DMS79 (cell line): ENCODE measurements at regions not wholly inside any gene's neighbourhood (a gene's known extent, or its start where the extent isn't known, plus 50 kb on each side); places are given as distances from the start of the nearest gene placed in this dataset.

Source experiments
- DNase-seq: peaks from one replicate; lab custom pipeline; 2025; lab: John Stamatoyannopoulos, UW

DNA sequence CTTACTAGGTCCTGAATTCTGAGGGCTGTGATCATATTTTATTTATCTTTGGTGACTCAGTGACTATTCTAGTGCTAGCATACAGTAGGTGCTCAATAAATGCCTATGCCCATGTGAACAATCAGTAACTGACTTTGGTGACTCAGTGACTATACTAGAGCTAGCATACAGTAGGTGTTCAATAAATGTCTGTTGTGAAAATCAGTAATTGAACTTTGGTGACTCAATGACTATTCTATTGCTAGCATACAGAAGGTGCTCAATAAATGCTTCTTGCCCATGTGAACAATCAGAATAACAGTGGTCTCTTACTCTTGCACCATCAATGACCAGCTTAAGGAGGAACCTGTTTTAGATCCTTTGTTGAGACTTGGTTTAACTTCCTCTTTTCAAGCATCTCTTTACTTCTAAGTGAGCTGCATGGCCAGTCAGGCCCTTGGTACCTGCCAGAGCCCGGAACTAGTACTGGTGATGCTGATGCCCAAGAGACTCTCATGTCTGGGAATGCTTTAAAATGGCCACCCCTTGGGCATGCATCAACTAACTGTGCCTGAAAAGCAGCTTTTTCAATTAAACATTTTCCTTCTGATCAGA lies 214.9 kb upstream of the SPRED2 start:
- no peak for DNase-seq

DNA sequence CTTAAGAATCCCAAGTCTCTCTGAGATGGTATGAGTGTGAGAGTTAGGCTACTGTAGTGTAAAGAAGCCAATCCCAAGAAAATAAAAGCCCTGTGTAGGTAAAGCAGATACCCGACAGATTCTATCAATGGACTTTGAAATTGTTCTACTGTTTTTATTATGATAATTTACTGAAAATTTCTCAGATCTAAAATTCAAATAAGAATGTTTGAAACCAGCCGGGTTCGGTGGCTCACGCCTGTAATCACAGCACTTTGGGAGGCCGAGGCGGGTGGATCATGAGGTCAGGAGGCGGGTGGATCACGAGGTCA lies 208.3 kb upstream of the SPRED2 start:
- DNase-seq, result no peak

DNA sequence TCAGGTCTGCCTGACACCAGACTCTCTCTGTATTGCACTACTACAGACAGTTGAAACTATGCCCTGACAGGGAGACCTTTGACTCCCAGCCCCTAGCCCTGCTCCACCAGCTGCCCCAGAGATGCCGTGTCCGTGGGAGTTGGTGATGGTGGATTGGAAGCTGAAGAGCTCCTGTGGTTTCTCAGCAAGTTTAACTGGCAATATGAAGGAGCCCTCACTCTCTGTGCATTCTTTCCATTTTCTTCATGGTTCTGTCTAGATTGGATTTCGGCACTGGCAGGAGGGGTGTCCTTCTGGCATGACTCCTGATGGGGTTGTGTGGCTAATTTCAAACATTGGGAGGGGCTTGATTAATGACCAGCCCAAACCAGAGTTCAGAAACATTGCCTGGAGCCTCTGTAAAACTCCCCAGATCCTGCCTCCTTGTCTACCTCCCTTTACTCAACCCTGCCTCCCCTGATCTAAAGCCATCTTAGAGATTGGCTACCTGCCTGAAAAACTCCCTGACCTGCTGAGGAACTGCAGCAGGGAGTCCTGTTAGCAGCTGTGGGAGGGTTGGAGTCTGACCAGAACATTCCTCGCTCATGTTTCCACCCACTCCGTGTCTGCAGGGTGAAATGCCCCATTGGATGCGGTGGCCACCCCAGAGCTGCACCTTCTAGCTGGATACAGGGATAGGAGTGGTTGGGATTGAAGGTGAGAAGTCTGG lies 206.9 kb upstream of the SPRED2 start:
- DNase-seq, result no peak

DNA sequence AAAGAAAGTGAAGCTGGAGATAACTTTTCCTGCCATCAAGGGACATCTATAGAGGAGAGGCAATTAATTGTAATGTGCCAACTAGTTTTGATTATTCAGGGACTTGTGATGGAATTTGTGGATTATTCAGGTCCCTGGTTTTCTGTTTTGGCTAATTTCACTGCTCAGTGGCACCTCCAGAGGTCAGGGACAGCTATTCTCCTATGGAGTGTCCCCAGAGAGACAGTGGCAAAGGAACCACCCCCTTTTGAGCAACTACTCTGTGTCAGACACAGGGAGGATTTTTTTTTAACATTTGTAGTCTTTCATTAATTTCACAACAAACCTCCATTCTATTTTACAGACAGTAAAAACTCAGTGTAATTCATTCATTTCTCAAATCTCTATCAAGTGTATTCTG lies 206.0 kb upstream of the SPRED2 start:
- no peak for DNase-seq

DNA sequence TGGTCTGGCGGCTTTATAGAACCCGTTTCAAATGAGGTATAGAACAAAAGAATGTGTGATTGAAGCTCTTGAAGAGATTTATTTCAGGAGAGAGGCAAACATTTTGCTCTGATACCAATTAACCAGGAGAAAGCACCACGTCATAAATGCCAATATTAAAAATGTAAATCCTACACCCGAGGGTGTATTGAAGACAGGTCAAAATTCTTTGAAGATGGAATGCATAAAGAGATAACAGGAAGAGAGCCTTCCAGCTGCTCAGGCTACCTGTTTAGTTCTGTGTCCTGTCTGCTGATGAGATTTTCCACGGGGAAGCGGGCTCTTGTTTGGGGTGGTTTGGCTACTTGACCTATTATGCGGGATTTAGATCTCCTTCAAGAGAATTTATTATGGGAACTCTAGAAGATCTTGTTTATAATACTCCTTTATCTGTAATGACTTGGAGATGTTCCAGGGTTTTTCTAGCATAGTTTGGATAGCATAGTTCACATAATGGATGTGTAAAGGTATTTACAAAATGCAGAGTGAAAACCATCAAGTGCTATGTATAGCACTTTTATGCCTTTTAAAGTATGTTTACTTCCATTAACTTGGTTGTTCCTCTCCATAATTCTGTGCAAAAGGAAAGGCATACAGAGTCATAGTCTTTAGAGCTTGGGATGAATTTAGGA lies 204.5 kb upstream of the SPRED2 start:
- no peak for DNase-seq

DNA sequence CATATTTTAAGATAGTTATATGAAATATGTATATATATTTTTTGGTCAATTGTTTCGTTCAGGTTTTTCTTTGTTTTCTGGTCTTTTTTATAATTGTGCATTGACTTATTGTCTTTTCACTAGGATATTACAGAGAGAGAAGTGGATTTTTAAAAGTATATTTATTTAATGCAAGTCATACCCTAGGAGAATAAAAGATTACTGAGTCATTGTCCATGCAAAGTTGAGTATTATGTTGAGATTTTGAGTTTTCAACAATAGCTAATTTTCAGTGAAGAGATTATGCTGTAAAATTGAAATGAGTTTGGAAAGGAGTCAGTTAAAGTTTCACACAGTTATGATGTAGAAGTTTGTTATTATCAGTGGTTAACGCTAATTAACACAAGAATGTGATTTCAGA lies 203.6 kb upstream of the SPRED2 start:
- no peak for DNase-seq

DNA sequence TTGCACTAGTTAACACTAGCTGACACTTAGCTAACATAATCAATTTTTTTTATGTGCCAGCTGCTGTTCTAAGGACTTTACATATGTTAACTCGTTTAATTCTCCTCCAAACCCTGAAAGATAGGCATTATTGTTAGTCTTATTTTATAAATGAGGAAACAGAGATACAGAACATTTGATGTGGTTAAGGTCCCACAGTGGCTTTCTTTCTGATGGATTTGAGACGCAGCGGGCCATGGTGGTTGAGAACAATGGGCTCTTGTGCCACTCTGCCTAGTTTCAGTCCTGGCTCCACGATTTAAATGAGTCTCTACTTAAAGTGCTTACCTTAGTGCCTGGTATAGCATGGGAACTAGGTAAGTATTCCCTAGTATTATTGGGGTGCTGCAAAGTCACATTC lies 201.9 kb upstream of the SPRED2 start:
- no peak for DNase-seq

DNA sequence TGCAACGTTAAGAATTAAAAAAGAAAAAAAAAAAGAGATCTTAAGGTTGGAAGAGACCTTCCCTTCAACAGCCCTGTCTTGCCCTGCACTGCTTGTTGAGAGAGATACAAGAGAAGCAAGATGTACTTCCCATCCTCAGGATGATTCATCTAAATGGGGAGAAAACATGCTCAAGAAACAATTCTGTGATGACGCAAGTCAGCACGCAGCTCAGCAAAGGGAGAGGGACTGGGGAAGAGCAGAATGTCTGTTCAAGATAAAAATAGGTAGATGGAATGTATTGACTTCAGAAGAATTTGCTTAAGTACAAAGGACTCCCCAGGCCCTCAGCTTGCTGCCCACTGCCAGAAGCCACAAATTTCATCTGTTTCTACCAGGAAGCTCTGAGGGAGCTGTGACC lies 198.2 kb upstream of the SPRED2 start:
- no peak for DNase-seq

DNA sequence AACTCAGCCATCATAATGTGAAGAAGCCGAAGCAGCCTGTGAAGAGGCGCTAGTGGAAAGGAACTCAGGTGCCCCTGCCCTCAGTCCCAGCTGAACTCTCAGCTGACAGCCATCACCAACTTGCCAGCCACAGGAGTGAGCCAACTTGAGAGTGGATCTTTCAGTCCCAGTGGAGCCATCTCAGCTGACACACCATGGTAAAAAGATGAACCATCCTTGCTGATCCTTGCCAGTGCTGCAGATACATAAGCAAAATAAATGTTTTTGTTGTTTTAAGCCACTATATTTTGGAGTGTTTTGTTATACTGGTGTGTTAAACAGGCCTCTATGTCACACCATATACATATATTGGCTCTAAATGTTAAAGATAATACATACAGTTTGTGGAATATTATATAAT lies 195.8 kb upstream of the SPRED2 start:
- DNase-seq, result no peak

DNA sequence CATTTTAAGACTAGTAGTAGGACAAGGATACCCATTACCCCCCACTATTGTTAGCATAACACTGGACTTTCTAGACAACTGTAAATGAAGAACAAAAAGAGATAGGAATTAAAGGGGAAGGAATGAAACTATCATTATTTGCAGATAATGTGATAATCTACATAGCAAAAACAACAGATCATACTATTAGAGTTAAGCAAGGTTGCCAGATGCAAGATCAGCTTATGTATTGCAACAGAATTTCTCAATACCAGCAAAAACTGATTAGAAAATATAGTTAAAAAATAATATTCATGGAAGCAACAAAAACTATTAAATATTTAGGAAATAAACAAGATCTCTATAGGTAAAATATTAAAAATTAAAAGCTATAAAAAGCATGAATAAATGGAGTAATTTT lies 194.4 kb upstream of the SPRED2 start:
- DNase-seq, result no peak

DNA sequence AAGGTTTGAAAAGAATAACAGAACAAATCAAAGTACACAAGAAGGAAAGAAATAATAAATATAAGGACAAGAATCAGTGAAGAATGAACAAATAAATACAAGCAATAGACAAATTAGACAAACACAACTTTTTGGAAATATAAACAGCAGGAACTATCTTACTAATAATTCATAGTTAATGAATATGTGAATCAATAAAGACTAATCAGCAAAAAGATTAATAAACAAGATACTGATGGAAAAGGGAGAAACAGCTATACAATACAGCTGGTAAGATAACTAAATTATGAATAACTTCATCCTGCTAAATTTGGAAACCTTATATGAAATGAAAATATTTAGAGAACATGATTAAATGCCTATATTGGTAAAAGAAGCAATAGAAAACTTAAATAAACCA lies 193.6 kb upstream of the SPRED2 start:
- no peak for DNase-seq

DNA sequence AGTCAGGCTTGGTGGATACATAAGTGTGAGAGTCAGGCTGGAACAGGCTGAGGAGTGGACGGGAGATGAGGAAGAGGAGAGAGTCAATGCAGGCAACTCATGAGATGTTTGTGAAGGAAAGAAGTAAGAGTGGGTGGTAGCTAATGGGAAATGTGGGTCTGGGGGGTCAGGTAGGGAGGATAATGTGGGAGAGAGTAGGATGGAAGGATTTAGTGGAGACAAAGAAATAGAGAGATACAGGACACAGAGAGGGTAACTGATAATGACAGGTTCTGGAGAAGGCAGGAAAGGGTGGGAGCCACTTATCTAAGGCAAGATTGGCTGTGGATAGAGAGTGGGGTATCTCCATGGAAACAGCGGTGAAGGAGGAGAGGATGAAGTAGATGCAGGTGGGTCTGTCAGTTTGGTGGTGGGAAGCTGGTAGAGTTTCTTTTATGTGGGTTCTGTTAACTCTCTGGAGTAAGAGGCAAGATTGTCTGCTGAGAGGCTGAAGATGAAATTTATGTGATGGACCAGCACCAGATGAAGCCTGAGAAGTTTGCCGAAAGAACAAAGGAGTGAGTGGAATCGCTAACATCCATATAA lies 190.6 kb upstream of the SPRED2 start:
- DNase-seq, result no peak

DNA sequence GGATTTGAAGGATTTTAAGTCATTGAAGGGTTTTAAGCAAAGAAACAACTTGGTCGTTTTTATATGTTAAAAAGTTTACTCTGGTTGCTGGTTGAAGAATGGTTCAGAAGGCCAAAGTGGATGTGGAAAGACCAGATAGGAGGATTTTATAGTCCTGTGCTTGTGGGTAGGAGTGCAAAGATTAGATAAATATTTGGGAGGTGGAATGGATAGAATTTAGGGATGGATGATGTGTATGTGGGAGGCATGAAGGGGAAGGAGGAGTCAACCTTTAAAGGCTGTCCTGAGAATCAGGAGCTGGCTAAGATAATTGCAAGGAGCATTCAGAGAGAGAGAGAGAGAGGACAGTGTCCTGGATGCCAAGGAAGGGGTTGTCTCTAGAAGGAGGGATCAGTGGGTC lies 190.1 kb upstream of the SPRED2 start:
- DNase-seq, result no peak

DNA sequence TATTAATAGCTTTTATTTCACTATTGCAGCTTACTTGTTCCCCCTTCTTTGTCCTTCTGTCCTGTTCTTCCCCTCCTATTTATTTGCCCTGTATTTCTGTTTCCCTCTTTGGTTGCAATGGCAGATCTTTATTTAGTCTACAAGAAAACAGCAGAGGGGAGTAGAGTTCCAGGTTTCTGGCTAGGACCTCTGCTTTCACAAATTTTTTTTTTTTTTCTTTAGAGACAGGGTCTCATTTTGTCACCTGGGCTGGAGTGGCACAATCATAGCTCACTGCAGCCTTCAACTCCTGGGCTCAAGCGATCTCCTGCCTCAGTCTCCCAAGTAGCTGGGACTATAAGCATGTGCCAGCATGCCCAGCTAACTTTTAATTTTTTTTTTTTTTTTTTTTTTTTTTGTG lies 188.1 kb upstream of the SPRED2 start:
- DNase-seq, result no peak

DNA sequence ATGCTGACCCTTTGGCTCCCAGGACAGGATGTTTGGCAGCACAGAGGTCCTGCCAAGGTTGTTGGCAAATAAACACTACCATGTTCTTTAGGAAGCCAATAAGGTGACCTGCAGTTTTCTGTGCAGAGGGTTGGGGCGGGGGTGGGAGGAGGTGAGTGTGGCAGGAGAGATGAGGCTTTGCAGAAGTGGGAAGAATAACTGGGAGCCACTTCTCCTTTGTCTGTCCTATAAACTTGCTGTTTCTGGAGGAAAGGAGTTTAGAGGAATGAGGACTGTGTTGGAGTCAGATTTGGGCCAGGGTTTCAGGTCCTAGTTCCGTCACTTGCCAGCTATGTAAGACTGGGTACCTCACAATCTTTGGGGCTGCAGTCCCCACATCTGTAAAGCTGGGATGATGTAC lies 187.6 kb upstream of the SPRED2 start:
- DNase-seq, result no peak

DNA sequence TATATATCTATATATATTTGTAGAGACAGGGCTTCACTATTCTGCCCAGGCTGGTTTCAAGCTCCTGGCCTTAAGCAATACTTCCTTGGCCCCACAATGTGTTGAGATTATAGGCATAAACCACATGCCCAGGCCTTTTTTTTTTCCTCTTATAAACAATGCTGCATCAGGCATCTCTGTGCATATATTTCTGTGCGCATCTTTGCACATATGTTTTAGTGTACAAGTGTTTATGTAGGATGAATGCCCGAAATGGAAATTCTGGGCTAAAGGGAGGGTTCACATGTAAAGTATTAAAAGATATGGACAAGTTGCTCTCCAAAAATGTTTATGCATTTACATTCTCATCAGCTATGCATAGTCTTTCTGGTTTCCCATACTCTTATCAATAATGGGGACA lies 183.2 kb upstream of the SPRED2 start:
- no peak for DNase-seq

DNA sequence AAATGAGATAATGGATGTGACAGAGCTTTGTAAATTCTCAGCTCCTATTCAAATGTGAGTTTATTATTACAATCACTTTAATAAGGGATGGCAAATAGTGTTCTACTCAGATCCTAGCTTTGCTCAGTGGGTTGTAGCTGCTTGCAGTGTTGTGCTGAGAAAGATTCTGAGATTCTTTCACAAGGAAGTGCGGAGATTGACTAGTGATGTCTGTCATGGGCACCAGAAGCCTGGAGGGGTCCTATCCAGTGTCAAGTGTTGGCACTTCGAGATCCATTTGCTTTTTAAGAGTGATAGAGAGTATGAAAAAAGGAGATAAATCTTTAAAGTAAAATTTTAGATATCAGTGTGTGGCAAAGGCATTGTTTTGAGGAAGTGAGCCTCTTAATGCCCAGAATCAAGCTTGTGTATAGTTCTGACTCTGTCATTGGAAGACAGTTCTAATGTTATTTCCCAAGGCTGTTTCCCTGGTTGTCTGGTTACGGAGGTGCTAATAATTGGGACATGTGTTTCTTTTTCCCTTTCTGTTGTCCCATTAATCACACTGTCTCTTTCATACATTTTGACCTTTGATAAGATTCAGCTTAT lies 181.7 kb upstream of the SPRED2 start:
- DNase-seq, result no peak

DNA sequence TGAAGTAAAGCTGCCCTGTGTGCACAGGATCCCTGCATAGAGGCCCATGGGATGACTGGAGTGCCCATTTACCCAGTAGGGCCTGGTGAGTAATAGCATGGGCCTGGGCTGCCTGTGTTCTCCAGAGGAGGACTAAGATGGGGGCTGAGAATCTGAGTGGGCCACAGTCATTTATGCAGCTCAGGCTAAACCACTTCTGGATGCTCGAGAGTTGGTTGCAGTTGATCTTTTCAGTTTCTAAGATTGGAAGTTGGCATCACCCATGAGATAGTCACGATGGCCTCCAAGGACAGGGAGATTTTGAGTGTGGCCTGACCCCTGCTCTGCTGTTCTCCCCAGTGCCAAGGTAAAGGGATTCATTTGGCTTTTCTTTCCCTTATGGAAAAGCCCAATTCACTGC lies 179.1 kb upstream of the SPRED2 start:
- no peak for DNase-seq

DNA sequence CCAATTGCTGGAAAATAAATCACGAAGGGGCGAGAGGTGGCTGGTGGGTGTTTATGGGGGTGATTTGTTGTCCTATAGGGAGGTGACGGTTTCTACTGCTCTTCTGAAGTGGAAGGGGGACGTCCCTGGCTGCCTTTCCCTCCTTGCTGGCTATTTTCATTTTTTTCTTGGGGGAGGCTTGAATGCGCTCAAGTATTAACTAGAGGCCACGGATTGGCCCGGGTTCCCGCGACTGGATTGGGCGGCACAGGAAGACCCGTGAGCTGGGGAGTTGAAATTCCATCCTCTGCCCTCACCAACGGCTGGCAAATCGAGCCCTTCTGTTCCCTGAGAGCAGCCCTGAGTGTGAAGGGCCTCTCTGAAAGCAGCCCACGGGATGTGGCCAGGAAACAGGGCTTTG lies 176.5 kb upstream of the SPRED2 start:
- no peak for DNase-seq

DNA sequence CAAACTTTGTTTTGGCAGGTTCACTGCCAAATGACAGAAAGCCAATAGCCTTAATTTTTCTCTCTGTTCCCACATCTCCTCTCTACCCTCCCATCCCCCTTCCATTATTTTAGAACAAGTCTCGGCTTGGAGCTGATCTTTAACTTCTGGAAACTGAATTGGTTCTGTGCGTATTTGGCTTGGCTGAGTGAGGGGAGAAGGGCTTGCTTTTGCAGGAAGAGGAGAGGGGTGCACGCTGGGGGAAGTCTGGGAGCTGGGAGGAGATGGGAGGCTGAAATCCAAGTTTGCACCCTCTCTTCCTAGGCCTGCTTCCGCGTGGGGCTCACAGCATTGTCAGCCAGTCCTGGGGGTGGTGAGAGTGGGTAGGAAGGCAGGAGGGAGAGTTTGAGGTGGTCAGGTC lies 176.1 kb upstream of the SPRED2 start:
- no peak for DNase-seq

DNA sequence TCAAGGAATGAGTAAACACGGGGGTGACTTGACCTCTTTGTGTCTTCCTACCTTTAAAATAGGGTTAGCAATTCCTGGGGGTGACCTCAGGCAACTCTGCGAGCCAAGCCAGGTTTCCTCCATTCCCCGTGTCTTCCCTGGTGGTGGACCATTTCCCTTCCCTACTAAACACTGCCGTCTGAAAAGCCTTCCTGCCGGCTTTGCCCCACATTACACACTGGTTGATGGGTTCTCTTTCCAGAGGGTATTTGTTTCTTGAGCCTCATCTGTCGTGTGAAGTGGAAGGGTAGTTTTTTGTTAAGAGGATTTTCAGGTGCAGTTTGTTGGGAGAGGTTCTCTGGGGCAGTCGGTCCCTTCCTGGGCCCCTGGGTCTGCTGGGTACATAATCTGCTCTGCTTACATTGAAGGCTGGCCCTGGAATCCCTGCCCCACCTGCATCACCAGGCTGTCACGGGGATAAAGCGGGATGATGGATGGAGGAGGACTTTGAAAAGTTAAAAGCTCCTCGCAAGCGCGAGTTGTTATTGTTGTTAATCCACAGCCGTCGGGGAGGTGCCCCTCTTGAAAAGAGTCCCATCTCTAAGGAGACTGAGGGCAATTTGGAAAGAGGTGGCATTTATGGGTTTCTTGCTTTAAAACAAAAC lies 175.4 kb upstream of the SPRED2 start:
- no peak for DNase-seq

DNA sequence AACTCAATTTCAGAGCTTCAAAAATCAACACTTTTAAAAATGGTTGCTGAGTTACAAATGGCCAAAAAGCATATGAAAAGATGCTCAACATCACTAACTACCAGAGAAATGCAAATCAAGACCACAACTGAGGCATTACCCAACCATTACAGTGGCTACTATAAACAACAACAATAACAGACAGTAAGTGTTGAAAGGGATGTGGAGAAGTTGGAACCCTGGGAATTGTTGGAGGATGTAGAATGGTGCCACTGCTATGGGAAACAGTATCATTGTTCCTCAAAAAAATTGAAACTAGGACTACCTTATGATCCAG lies 173.3 kb upstream of the SPRED2 start:
- DNase-seq, result no peak
